ENCODE measurements at regions not wholly inside any gene's neighbourhood (a gene's known extent, or its start where the extent isn't known, plus 50 kb on each side); places are given as distances from the start of the nearest gene placed in this dataset.
"Not testable (repeated sequence)": the region's sequence is repeated elsewhere in the genome, so short reads cannot be mapped to it uniquely, and the experiment has no call there.

GRCh38 chr21:24423546-24423945, 1183.7 kb downstream of the MRPL39 start:
- Histone ChIP-seq H3K36me3 (ENCODE audit: control insufficient read depth, insufficient read depth, low read length) (no peaks in the 10 kb centered on the region), H2BK15ac (replicated peaks; ENCODE audit: low read depth) (no peak overlapping the region), H3K4me1 (ENCODE audit: control insufficient read depth, low read depth, low read length) (no peaks in the 10 kb centered on the region), H3K79me2 (ENCODE audit: control insufficient read depth, insufficient read depth, low read length) (no peaks in the 10 kb centered on the region), H3K27me3 (ENCODE audit: insufficient read depth, low read length, poor library complexity) (no peaks in the 10 kb centered on the region), H3K79me1 (ENCODE audit: low read length) (no peaks in the 10 kb centered on the region), H3K56ac (ENCODE audit: low read length) (no peak overlapping the region), H2BK120ac (ENCODE audit: low read depth, low read length) (no peak overlapping the region), H3K4ac (ENCODE audit: low read depth, low read length) (no peak overlapping the region), H3K9ac (ENCODE audit: low read length) (no peak overlapping the region), H4K8ac (ENCODE audit: low read depth, low read length) (no peak overlapping the region), H4K5ac (ENCODE audit: low read length) (no peak overlapping the region), H2AK5ac (ENCODE audit: low read length) (no peak overlapping the region), H3K27ac (ENCODE audit: low read depth, low read length) (no peak overlapping the region), H3K18ac (ENCODE audit: low read length) (no peak overlapping the region), H3K4me3 (ENCODE audit: low read length) (no peak overlapping the region), H3K23ac (ENCODE audit: low read length) (no peak overlapping the region), H2BK5ac (ENCODE audit: low read length) (no peak overlapping the region), H3K4me2 (ENCODE audit: low read length) (no peak overlapping the region)
- no peak for DNase-seq

- no peak overlapping the region for H3K9ac ChIP-seq (ENCODE audit: low read length)
- WGBS (ENCODE audit: extremely low coverage, insufficient coverage, low lambda C conversion rate) = no CpG with 5 or more reads among the region's 1 CpG
Observed at GRCh38 chr21:24420689-24421088, 1186.6 kb downstream of the MRPL39 start.

GRCh38 chr21:24419641-24420040, 1187.6 kb downstream of the MRPL39 start:
- H4K5ac ChIP-seq (ENCODE audit: low read length); H3K79me1 ChIP-seq (ENCODE audit: low read length); H3K23ac ChIP-seq (ENCODE audit: low read length); H3K79me2 ChIP-seq (ENCODE audit: control insufficient read depth, insufficient read depth, low read length); H3K4me2 ChIP-seq (ENCODE audit: low read length); DNase-seq; H3K9ac ChIP-seq (ENCODE audit: low read length); H3K4me1 ChIP-seq (ENCODE audit: control insufficient read depth, low read depth, low read length); H3K18ac ChIP-seq (ENCODE audit: low read length); H3K4ac ChIP-seq (ENCODE audit: low read depth, low read length); H3K56ac ChIP-seq (ENCODE audit: low read length); H2BK5ac ChIP-seq (ENCODE audit: low read length); H3K27me3 ChIP-seq (ENCODE audit: insufficient read depth, low read length, poor library complexity); H2BK15ac ChIP-seq (replicated peaks; ENCODE audit: low read depth); H2AK5ac ChIP-seq (ENCODE audit: low read length); H3K4me3 ChIP-seq (ENCODE audit: low read length); H3K27ac ChIP-seq (ENCODE audit: low read depth, low read length); H3K36me3 ChIP-seq (ENCODE audit: control insufficient read depth, insufficient read depth, low read length); H4K8ac ChIP-seq (ENCODE audit: low read depth, low read length); H2BK120ac ChIP-seq (ENCODE audit: low read depth, low read length): not testable (repeated sequence)

More at GRCh38 chr21:24420689-24421088, 1186.6 kb downstream of the MRPL39 start:
- DNase-seq = no peak
- Histone ChIP-seq H3K23ac (ENCODE audit: low read length) (no peak overlapping the region), H3K18ac (ENCODE audit: low read length) (no peak overlapping the region), H4K5ac (ENCODE audit: low read length) (no peak overlapping the region), H2BK5ac (ENCODE audit: low read length) (no peak overlapping the region), H2AK5ac (ENCODE audit: low read length) (no peak overlapping the region), H3K27ac (ENCODE audit: low read depth, low read length) (no peak overlapping the region), H3K56ac (ENCODE audit: low read length) (no peak overlapping the region), H3K27me3 (ENCODE audit: insufficient read depth, low read length, poor library complexity) (no peaks in the 10 kb centered on the region), H4K8ac (ENCODE audit: low read depth, low read length) (no peak overlapping the region), H3K4me2 (ENCODE audit: low read length) (no peak overlapping the region), H3K4me1 (ENCODE audit: control insufficient read depth, low read depth, low read length) (no peaks in the 10 kb centered on the region), H3K36me3 (ENCODE audit: control insufficient read depth, insufficient read depth, low read length) (no peaks in the 10 kb centered on the region), H3K4ac (ENCODE audit: low read depth, low read length) (no peak overlapping the region), H2BK15ac (replicated peaks; ENCODE audit: low read depth) (no peak overlapping the region), H2BK120ac (ENCODE audit: low read depth, low read length) (no peak overlapping the region), H3K79me1 (ENCODE audit: low read length) (no peaks in the 10 kb centered on the region), H3K79me2 (ENCODE audit: control insufficient read depth, insufficient read depth, low read length) (no peaks in the 10 kb centered on the region), H3K4me3 (ENCODE audit: low read length) (no peak overlapping the region)

- no peak overlapping the region for H2AK5ac ChIP-seq (ENCODE audit: low read length)
- H3K18ac ChIP-seq (ENCODE audit: low read length) = no peak overlapping the region
- H2BK15ac ChIP-seq (replicated peaks; ENCODE audit: low read depth) = no peak overlapping the region
- H3K27ac ChIP-seq (ENCODE audit: low read depth, low read length) = no peak overlapping the region
- no peak overlapping the region for H3K9ac ChIP-seq (ENCODE audit: low read length)
- no peaks in the 10 kb centered on the region for H3K4me1 ChIP-seq (ENCODE audit: control insufficient read depth, low read depth, low read length)
- H2BK5ac ChIP-seq (ENCODE audit: low read length) = no peak overlapping the region
- H3K4me3 ChIP-seq (ENCODE audit: low read length) = no peak overlapping the region
- no peak overlapping the region for H3K56ac ChIP-seq (ENCODE audit: low read length)
- no peak overlapping the region for H4K8ac ChIP-seq (ENCODE audit: low read depth, low read length)
- no peaks in the 10 kb centered on the region for H3K79me1 ChIP-seq (ENCODE audit: low read length)
- no peaks in the 10 kb centered on the region for H3K79me2 ChIP-seq (ENCODE audit: control insufficient read depth, insufficient read depth, low read length)
- no peak overlapping the region for H3K4ac ChIP-seq (ENCODE audit: low read depth, low read length)
- DNase-seq = no peak
- H3K36me3 ChIP-seq (ENCODE audit: control insufficient read depth, insufficient read depth, low read length) = no peaks in the 10 kb centered on the region
- no peak overlapping the region for H4K5ac ChIP-seq (ENCODE audit: low read length)
- no peak overlapping the region for H2BK120ac ChIP-seq (ENCODE audit: low read depth, low read length)
- no peaks in the 10 kb centered on the region for H3K27me3 ChIP-seq (ENCODE audit: insufficient read depth, low read length, poor library complexity)
- H3K4me2 ChIP-seq (ENCODE audit: low read length) = no peak overlapping the region
- H3K23ac ChIP-seq (ENCODE audit: low read length) = no peak overlapping the region
Observed at GRCh38 chr21:24418671-24419070, 1188.6 kb downstream of the MRPL39 start.

- Histone ChIP-seq H3K27me3 (ENCODE audit: insufficient read depth, low read length, poor library complexity) (no peaks in the 10 kb centered on the region), H3K79me1 (ENCODE audit: low read length) (no peaks in the 10 kb centered on the region), H3K36me3 (ENCODE audit: control insufficient read depth, insufficient read depth, low read length) (no peaks in the 10 kb centered on the region), H3K56ac (ENCODE audit: low read length) (no peak overlapping the region), H3K79me2 (ENCODE audit: control insufficient read depth, insufficient read depth, low read length) (no peaks in the 10 kb centered on the region), H4K5ac (ENCODE audit: low read length) (no peak overlapping the region), H3K18ac (ENCODE audit: low read length) (no peak overlapping the region), H3K4me2 (ENCODE audit: low read length) (no peak overlapping the region), H3K4me1 (ENCODE audit: control insufficient read depth, low read depth, low read length) (no peaks in the 10 kb centered on the region), H3K4ac (ENCODE audit: low read depth, low read length) (no peak overlapping the region), H4K8ac (ENCODE audit: low read depth, low read length) (no peak overlapping the region), H2BK120ac (ENCODE audit: low read depth, low read length) (no peak overlapping the region), H3K4me3 (ENCODE audit: low read length) (no peak overlapping the region), H2BK15ac (replicated peaks; ENCODE audit: low read depth) (no peak overlapping the region), H3K9ac (ENCODE audit: low read length) (no peak overlapping the region), H2AK5ac (ENCODE audit: low read length) (no peak overlapping the region), H3K27ac (ENCODE audit: low read depth, low read length) (no peak overlapping the region), H2BK5ac (ENCODE audit: low read length) (no peak overlapping the region), H3K23ac (ENCODE audit: low read length) (no peak overlapping the region)
- no peak for DNase-seq
Observed at GRCh38 chr21:24411429-24411828, 1195.9 kb downstream of the MRPL39 start.

- no peak for DNase-seq
- Histone ChIP-seq H3K4me1 (ENCODE audit: control insufficient read depth, low read depth, low read length) (no peaks in the 10 kb centered on the region), H3K23ac (ENCODE audit: low read length) (no peak overlapping the region)
Observed at GRCh38 chr21:24403221-24403620, 1204.1 kb downstream of the MRPL39 start.

More at GRCh38 chr21:24403221-24403620, 1204.1 kb downstream of the MRPL39 start:
- H2BK120ac ChIP-seq (ENCODE audit: low read depth, low read length) = no peak overlapping the region
- H2BK15ac ChIP-seq (replicated peaks; ENCODE audit: low read depth) = no peak overlapping the region
- no peak overlapping the region for H4K8ac ChIP-seq (ENCODE audit: low read depth, low read length)
- WGBS (ENCODE audit: extremely low coverage, insufficient coverage, low lambda C conversion rate) = no CpG with 5 or more reads among the region's 3 CpGs
- H2AK5ac ChIP-seq (ENCODE audit: low read length) = no peak overlapping the region
- H3K79me2 ChIP-seq (ENCODE audit: control insufficient read depth, insufficient read depth, low read length) = no peaks in the 10 kb centered on the region
- H4K5ac ChIP-seq (ENCODE audit: low read length) = no peak overlapping the region
- no peaks in the 10 kb centered on the region for H3K36me3 ChIP-seq (ENCODE audit: control insufficient read depth, insufficient read depth, low read length)
- no peak overlapping the region for H3K18ac ChIP-seq (ENCODE audit: low read length)
- H3K4me3 ChIP-seq (ENCODE audit: low read length) = no peak overlapping the region
- no peak overlapping the region for H2BK5ac ChIP-seq (ENCODE audit: low read length)
- H3K79me1 ChIP-seq (ENCODE audit: low read length) = no peaks in the 10 kb centered on the region
- no peak overlapping the region for H3K9ac ChIP-seq (ENCODE audit: low read length)
- H3K4ac ChIP-seq (ENCODE audit: low read depth, low read length) = no peak overlapping the region
- no peak overlapping the region for H3K4me2 ChIP-seq (ENCODE audit: low read length)
- no peaks in the 10 kb centered on the region for H3K27me3 ChIP-seq (ENCODE audit: insufficient read depth, low read length, poor library complexity)
- H3K27ac ChIP-seq (ENCODE audit: low read depth, low read length) = no peak overlapping the region
- no peak overlapping the region for H3K56ac ChIP-seq (ENCODE audit: low read length)
